RWPE2 (cell line): ENCODE measurements at regions not wholly inside any gene's neighbourhood (a gene's known extent, or its start where the extent isn't known, plus 50 kb on each side); places are given as distances from the start of the nearest gene placed in this dataset.

Source experiments
- ATAC-seq: fragments of 200-7000 bp; cut with Tn5 transposase; 3 replicates; pipeline ENCODE4 v1.9.1; 2021; ENCODE audit warnings: low read depth
- DNase-seq: peaks from one replicate; pipeline ENCODE4 v3.0.0-alpha.2; 2020; ENCODE audit warnings: low spot score
- H3K27ac ChIP-seq: fragments of 450-650 bp; 2 replicates; pipeline ENCODE4 v1.5.1; 2017; ENCODE audit warnings: mild to moderate bottlenecking; ENCODE audit not compliant: poor library complexity, severe bottlenecking
- H3K27me3 ChIP-seq: fragments of 250-450 bp; sonication (Bioruptor Pico); 2 replicates; pipeline ENCODE4 v1.5.1; 2021; ENCODE audit warnings: mild to moderate bottlenecking, moderate library complexity; ENCODE audit not compliant: insufficient read depth, poor library complexity, severe bottlenecking
- H3K36me3 ChIP-seq: fragments of 250-450 bp; sonication (Bioruptor Pico); 2 replicates; pipeline ENCODE4 v1.5.1; 2020; ENCODE audit warnings: low read depth, mild to moderate bottlenecking, moderate library complexity
- H3K4me1 ChIP-seq: fragments of 250-450 bp; sonication (Bioruptor Pico); 2 replicates; pipeline ENCODE4 v1.5.1; 2021; ENCODE audit warnings: mild to moderate bottlenecking, moderate library complexity; ENCODE audit not compliant: insufficient read depth, poor library complexity, severe bottlenecking
- H3K4me3 ChIP-seq: fragments of 250-450 bp; sonication (Bioruptor Pico); 2 replicates; pipeline ENCODE4 v1.5.1; 2021; ENCODE audit warnings: mild to moderate bottlenecking, moderate library complexity; ENCODE audit not compliant: severe bottlenecking
- H3K9me3 ChIP-seq: fragments of 250-450 bp; sonication (Bioruptor Pico); 2 replicates; pipeline ENCODE4 v1.5.1; 2021; ENCODE audit warnings: mild to moderate bottlenecking, moderate library complexity; ENCODE audit not compliant: severe bottlenecking
- CTCF ChIP-seq: fragments of 450-650 bp; IDR thresholded peaks from one replicate; pipeline ENCODE4 v1.5.1; 2017; ENCODE audit warnings: mild to moderate bottlenecking, moderate library complexity; ENCODE audit not compliant: poor library complexity, severe bottlenecking

- Histone ChIP-seq H3K4me3 (no peak overlapping the region), H3K27me3 (no peaks in the 10 kb centered on the region), H3K27ac (no peak overlapping the region), H3K4me1 (no peaks in the 10 kb centered on the region), H3K36me3 (no peaks in the 10 kb centered on the region), H3K9me3 (no peaks in the 10 kb centered on the region)
- DNase-seq (no peak), ATAC-seq (no peak)
- TF ChIP-seq CTCF, result no peak
These were observed 82.2 kb downstream of the FZD1 start for GRCh38 chr7:91346426-91346825.

- no peak overlapping the region for H3K4me3 ChIP-seq
- no peaks in the 10 kb centered on the region for H3K36me3 ChIP-seq
- no peak for TF ChIP-seq CTCF
- no peak overlapping the region for H3K27ac ChIP-seq
- H3K27me3 ChIP-seq, result no peaks in the 10 kb centered on the region
- no peaks in the 10 kb centered on the region for H3K4me1 ChIP-seq
- ATAC-seq, result no peak
- no peaks in the 10 kb centered on the region for H3K9me3 ChIP-seq
- no peak for DNase-seq
These were observed 83.1 kb downstream of the FZD1 start for GRCh38 chr7:91347290-91347689.

GRCh38 chr7:91348711-91349110 lies 84.5 kb downstream of the FZD1 start:
- Histone ChIP-seq H3K27ac (no peak overlapping the region), H3K27me3 (no peaks in the 10 kb centered on the region), H3K4me3 (no peak overlapping the region), H3K36me3 (no peaks in the 10 kb centered on the region), H3K4me1 (no peaks in the 10 kb centered on the region), H3K9me3 (no peaks in the 10 kb centered on the region)
- no peak for ATAC-seq
- TF ChIP-seq CTCF, result no peak
- DNase-seq, result no peak

- Histone ChIP-seq H3K36me3 (no peaks in the 10 kb centered on the region), H3K4me1 (no peaks in the 10 kb centered on the region), H3K4me3 (no peak overlapping the region), H3K9me3 (no peaks in the 10 kb centered on the region), H3K27ac (no peak overlapping the region), H3K27me3 (no peaks in the 10 kb centered on the region)
- TF ChIP-seq CTCF, result no peak
- no peak for DNase-seq
- ATAC-seq, result peak; percentile 86
These were observed 87.1 kb downstream of the FZD1 start for GRCh38 chr7:91351374-91351773.

- no peaks in the 10 kb centered on the region for H3K4me1 ChIP-seq
- TF ChIP-seq CTCF, result no peak
These were observed 87.9 kb downstream of the FZD1 start for GRCh38 chr7:91352091-91352490.

More at GRCh38 chr7:91352091-91352490, 87.9 kb downstream of the FZD1 start:
- H3K27me3 ChIP-seq, result no peaks in the 10 kb centered on the region
- no peak overlapping the region for H3K27ac ChIP-seq
- ATAC-seq (no peak), DNase-seq (no peak)
- no peaks in the 10 kb centered on the region for H3K9me3 ChIP-seq
- H3K36me3 ChIP-seq, result no peaks in the 10 kb centered on the region
- H3K4me3 ChIP-seq, result no peak overlapping the region
